T47D (cell line): ENCODE measurements at regions not wholly inside any gene's neighbourhood (a gene's known extent, or its start where the extent isn't known, plus 50 kb on each side); places are given as distances from the start of the nearest gene placed in this dataset.

Source experiments
- DNase-seq, 2 experiments: peaks; one replicate each; pipeline versions ENCODE4 v3.0.0 to v3.0.0-alpha.2; 2011 to 2012; ENCODE audit warnings: low read depth in 1 of 2, low spot score in 1 of 2
- JUND ChIP-seq: IDR thresholded peaks from 2 replicates; pipeline ENCODE4 v1.6.1; 2012; ENCODE audit warnings: low read depth
- in situ Hi-C: cut with HindIII; loops from 2 replicates; pipeline ENCODE4 v1.10.0; 2016; ENCODE audit warnings: low sequenced_read_pairs, low pct_unique_long_range_greater_than_20kb

GRCh38 chr6:68473433-68474210 lies 161.5 kb upstream of the ADGRB3 start:
- no peak for DNase-seq
- in situ Hi-C loops, result no loop called here
- no peak for TF ChIP-seq JUND

- no peak for TF ChIP-seq JUND
- peak in 1 of 2 experiments; percentile 5 for DNase-seq
Observed at GRCh38 chr6:68468244-68468884, 166.7 kb upstream of the ADGRB3 start.

GRCh38 chr6:68458447-68458846 lies 176.6 kb upstream of the ADGRB3 start:
- TF ChIP-seq JUND, result no peak
- DNase-seq, result no peak
- in situ Hi-C loops, result no loop called here

More at GRCh38 chr6:68468244-68468884, 166.7 kb upstream of the ADGRB3 start:
- in situ Hi-C loops, result no loop called here

GRCh38 chr6:68447112-68447511 lies 188.0 kb upstream of the ADGRB3 start:
- no peak for TF ChIP-seq JUND
- DNase-seq, result no peak
- in situ Hi-C loops, result no loop called here

GRCh38 chr6:68445926-68446325 lies 189.2 kb upstream of the ADGRB3 start:
- in situ Hi-C loops, result no loop called here
- TF ChIP-seq JUND, result no peak
- DNase-seq, result no peak

GRCh38 chr6:68443704-68444103 lies 191.4 kb upstream of the ADGRB3 start:
- in situ Hi-C loops, result no loop called here
- no peak for DNase-seq
- TF ChIP-seq JUND, result no peak

GRCh38 chr6:68427630-68428029 lies 207.5 kb upstream of the ADGRB3 start:
- no peak for TF ChIP-seq JUND
- in situ Hi-C loops, result no loop called here
- DNase-seq, result no peak

- TF ChIP-seq JUND, result no peak
- in situ Hi-C loops, result no loop called here
Observed at GRCh38 chr6:68410021-68410420, 225.1 kb upstream of the ADGRB3 start.

GRCh38 chr6:68400396-68400795 lies 234.7 kb upstream of the ADGRB3 start:
- TF ChIP-seq JUND, result no peak
- no peak for DNase-seq
- in situ Hi-C loops, result no loop called here

More at GRCh38 chr6:68410021-68410420, 225.1 kb upstream of the ADGRB3 start:
- DNase-seq, result no peak

- no peak for TF ChIP-seq JUND
- DNase-seq, result no peak
- in situ Hi-C loops, result no loop called here
Observed at GRCh38 chr6:68391953-68392352, 243.1 kb upstream of the ADGRB3 start.

GRCh38 chr6:68372991-68373390 lies 262.1 kb upstream of the ADGRB3 start:
- no peak for DNase-seq
- no peak for TF ChIP-seq JUND
- in situ Hi-C loops, result no loop called here

GRCh38 chr6:68368845-68369244 lies 266.2 kb upstream of the ADGRB3 start:
- in situ Hi-C loops, result no loop called here
- TF ChIP-seq JUND, result no peak
- DNase-seq, result no peak

GRCh38 chr6:68364271-68364805 lies 270.7 kb upstream of the ADGRB3 start:
- in situ Hi-C loops, result no loop called here
- no peak for DNase-seq
- no peak for TF ChIP-seq JUND
